Sigmoid colon (tissue), 6 donors: ENCODE measurements at regions not wholly inside any gene's neighbourhood (a gene's known extent, or its start where the extent isn't known, plus 50 kb on each side); places are given as distances from the start of the nearest gene placed in this dataset.

Source experiments
- DNase-seq: peaks from one replicate; pipeline ENCODE4 v3.0.0-alpha.2; 2019
- H3K27ac ChIP-seq, 4 donors: fragments of 200-600 bp; sonication (generic); one replicate each; pipeline ENCODE4 v1.5.1; 2016 to 2019; ENCODE audit warnings: mild to moderate bottlenecking in 1 of 4
- H3K27me3 ChIP-seq, 3 donors: fragments of 200-600 bp; sonication (generic); one replicate each; pipeline ENCODE4 v1.5.1; 2019; ENCODE audit warnings: mild to moderate bottlenecking in 1 of 3
- H3K36me3 ChIP-seq, 4 donors: fragments of 200-600 bp; sonication (generic); one replicate each; pipeline ENCODE4 v1.5.1; 2016 to 2019
- H3K4me1 ChIP-seq, 4 donors: fragments of 200-600 bp; sonication (generic); one replicate each; pipeline ENCODE4 v1.5.1; 2017 to 2019
- H3K4me3 ChIP-seq, 4 donors: fragments of 200-600 bp; sonication (generic); one replicate each; pipeline ENCODE4 v1.5.1; 2017 to 2019; ENCODE audit warnings: mild to moderate bottlenecking in 2 of 4, moderate library complexity in 1 of 4
- H3K9me3 ChIP-seq, 4 donors: fragments of 200-600 bp in 3 of 4; sonication (generic) in 3 of 4; one replicate each; pipeline versions ENCODE4 v1.5.1 to v1.6.1; 2013 to 2019
- EP300 ChIP-seq, 4 donors: sonication (generic); formaldehyde crosslinking; IDR thresholded peaks; one replicate each; pipeline ENCODE4 v1.6.1; 2017; ENCODE audit warnings: antibody characterized with exemption in 4 of 4
- POLR2A ChIP-seq, 2 donors: fragments of 450-650 bp; IDR thresholded peaks; one replicate each; pipeline ENCODE4 v1.6.1; 2016; ENCODE audit warnings: antibody characterized with exemption in 2 of 2, mild to moderate bottlenecking in 2 of 2, moderate library complexity in 2 of 2
- POLR2AphosphoS5 ChIP-seq, 4 donors: sonication (generic); formaldehyde crosslinking; IDR thresholded peaks; one replicate each; pipeline ENCODE4 v1.6.1; 2017; ENCODE audit warnings: antibody characterized with exemption in 4 of 4
- WGBS, 2 donors: extraction: QIAGEN DNeasy Blood & Tissue Kit; methylation state at CpG; one replicate each; pipeline ENCODE4 v1.1.7; 2013; 5-methylcytosine and 5-hydroxymethylcytosine counted together
- intact Hi-C: fragments of 100-400 bp; cut with DNase I; formaldehyde crosslinking; loops from one replicate; pipeline ENCODE4 v1.15.1; 2023
- TF ChIP-seq, protein P1 (sequence below), 4 experiments: fragments of 450-650 bp in 3 of 4; fragments of 200-600 bp in 1 of 4; IDR thresholded peaks; one replicate each; pipeline ENCODE4 v1.5.1; 2016 to 2019; ENCODE audit warnings: antibody characterized with exemption in 4 of 4, mild to moderate bottlenecking in 3 of 4, moderate library complexity in 2 of 4
- donor health status: healthy with polysubstance abuse.
- donor health status: healthy.

DNA sequence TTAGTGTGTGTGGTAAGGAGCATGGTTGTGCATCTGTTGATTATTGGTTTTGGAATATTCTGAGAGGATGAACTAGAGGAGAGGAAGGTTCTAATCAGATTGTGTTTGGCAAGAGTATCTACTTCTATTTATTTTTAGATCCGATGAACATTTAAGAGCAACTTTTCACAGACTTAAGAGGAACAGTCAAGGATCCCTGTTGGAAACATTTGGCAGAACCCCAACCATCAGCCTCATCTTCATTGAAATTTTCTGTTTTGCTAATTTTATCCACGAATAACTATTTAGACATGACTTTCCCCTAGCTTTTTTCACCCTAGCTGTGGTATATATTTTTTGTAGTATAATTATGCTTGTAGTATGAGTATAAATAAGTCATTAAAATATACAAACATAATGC, 868.5 kb downstream of the MAT2B start:
- intact Hi-C loops, result no loop called here
- no peak overlapping the region for H3K27ac ChIP-seq
- no peaks in the 10 kb centered on the region for H3K9me3 ChIP-seq
- DNase-seq, result no peak
- no peaks in the 10 kb centered on the region for H3K4me1 ChIP-seq
- no peaks in the 10 kb centered on the region for H3K36me3 ChIP-seq
- WGBS, 2 donors, result 74 to 82% methylated on average over 2 of the region's 2 CpGs
- no peak overlapping the region for H3K4me3 ChIP-seq
- TF ChIP-seq, protein P1, sequence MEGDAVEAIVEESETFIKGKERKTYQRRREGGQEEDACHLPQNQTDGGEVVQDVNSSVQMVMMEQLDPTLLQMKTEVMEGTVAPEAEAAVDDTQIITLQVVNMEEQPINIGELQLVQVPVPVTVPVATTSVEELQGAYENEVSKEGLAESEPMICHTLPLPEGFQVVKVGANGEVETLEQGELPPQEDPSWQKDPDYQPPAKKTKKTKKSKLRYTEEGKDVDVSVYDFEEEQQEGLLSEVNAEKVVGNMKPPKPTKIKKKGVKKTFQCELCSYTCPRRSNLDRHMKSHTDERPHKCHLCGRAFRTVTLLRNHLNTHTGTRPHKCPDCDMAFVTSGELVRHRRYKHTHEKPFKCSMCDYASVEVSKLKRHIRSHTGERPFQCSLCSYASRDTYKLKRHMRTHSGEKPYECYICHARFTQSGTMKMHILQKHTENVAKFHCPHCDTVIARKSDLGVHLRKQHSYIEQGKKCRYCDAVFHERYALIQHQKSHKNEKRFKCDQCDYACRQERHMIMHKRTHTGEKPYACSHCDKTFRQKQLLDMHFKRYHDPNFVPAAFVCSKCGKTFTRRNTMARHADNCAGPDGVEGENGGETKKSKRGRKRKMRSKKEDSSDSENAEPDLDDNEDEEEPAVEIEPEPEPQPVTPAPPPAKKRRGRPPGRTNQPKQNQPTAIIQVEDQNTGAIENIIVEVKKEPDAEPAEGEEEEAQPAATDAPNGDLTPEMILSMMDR (IDR thresholded peaks at IDR 0.05), result no peak
- TF ChIP-seq POLR2A (IDR thresholded peaks at IDR 0.05) (no peak), EP300 (IDR thresholded peaks at IDR 0.05) (no peak), POLR2AphosphoS5 (IDR thresholded peaks at IDR 0.05) (no peak)
- H3K27me3 ChIP-seq, result no peaks in the 10 kb centered on the region

DNA sequence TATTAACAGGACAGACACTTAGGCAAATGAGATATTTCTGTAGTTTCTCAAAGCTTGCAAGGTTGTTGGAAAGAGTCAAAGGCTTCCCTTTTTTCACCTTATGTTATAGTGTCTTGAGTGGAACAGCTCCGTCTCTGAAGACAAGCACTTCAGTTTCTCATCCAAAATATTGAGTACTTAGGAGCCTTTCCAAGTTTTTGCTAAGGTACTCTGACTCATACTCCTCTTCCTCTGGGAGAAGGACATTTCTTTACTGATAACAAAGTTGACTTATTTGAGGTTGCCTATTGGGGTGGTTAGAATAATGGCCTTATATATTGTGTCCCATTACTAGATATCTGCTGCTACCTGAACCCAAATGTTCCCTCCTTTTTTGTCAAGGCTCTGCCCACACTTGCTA, 869.6 kb downstream of the MAT2B start:
- no peaks in the 10 kb centered on the region for H3K9me3 ChIP-seq

DNA sequence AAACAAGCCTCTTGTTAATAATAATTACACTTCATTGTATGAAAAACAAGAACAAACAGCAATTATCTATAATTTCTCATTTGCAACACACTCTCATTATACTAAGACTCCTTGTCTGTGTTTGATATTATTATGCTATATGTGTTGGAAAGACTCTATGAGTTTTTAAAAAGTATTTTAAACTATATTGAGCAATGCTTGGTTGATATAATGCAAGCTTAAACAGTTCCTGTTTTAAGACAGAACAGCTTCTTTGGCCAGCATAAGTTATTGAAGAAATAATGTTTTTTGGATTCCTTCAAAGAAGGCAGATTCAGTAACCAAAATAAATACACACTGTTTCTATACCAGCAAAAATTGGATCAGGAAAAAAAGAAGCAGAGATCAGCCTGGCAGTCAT, 871.4 kb downstream of the MAT2B start:
- DNase-seq, result no peak

More for the DNA sequence above, 869.6 kb downstream of the MAT2B start:
- DNase-seq, result no peak
- no peaks in the 10 kb centered on the region for H3K4me1 ChIP-seq
- H3K27ac ChIP-seq, result no peak overlapping the region
- H3K27me3 ChIP-seq, result no peaks in the 10 kb centered on the region
- WGBS, 2 donors, result 32 to 78% methylated on average over 1 of the region's 1 CpG
- intact Hi-C loops, result no loop called here
- TF ChIP-seq, protein P1 (IDR thresholded peaks at IDR 0.05), result no peak
- TF ChIP-seq POLR2AphosphoS5 (IDR thresholded peaks at IDR 0.05) (no peak), POLR2A (IDR thresholded peaks at IDR 0.05) (no peak), EP300 (IDR thresholded peaks at IDR 0.05) (no peak)
- no peaks in the 10 kb centered on the region for H3K36me3 ChIP-seq
- H3K4me3 ChIP-seq, result no peak overlapping the region

DNA sequence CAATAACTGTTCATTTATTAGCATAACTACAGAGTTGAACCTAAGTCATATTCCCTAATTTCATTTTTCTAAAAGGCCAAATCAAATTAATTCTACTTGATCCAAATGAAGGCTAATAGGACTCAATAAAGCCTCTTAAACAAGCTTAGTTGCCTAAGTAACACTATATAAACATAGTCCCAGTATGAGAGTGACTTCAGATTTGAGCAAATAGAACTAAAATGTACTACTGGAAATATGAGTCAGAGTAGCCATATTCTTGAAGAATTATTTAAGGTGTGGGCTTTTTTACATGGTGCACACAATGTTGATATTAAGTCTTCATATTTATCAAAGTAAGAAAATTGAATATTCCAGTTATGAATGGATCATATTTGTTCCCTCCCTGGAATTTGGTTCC, 872.3 kb downstream of the MAT2B start:
- TF ChIP-seq, protein P1 (IDR thresholded peaks at IDR 0.05), result no peak
- TF ChIP-seq POLR2AphosphoS5 (IDR thresholded peaks at IDR 0.05) (no peak), POLR2A (IDR thresholded peaks at IDR 0.05) (no peak), EP300 (IDR thresholded peaks at IDR 0.05) (no peak)
- intact Hi-C loops, result no loop called here
- DNase-seq, result no peak
- H3K4me1 ChIP-seq, result no peaks in the 10 kb centered on the region
- no peaks in the 10 kb centered on the region for H3K27me3 ChIP-seq
- H3K27ac ChIP-seq, result no peak overlapping the region
- no peak overlapping the region for H3K4me3 ChIP-seq
- H3K9me3 ChIP-seq, result no peaks in the 10 kb centered on the region
- no peaks in the 10 kb centered on the region for H3K36me3 ChIP-seq

More for the DNA sequence above, 871.4 kb downstream of the MAT2B start:
- Histone ChIP-seq H3K27me3 (no peaks in the 10 kb centered on the region), H3K9me3 (no peaks in the 10 kb centered on the region), H3K27ac (no peak overlapping the region), H3K4me1 (no peaks in the 10 kb centered on the region), H3K4me3 (no peak overlapping the region), H3K36me3 (no peaks in the 10 kb centered on the region)
- intact Hi-C loops, result no loop called here
- TF ChIP-seq, protein P1 (IDR thresholded peaks at IDR 0.05), result no peak

DNA sequence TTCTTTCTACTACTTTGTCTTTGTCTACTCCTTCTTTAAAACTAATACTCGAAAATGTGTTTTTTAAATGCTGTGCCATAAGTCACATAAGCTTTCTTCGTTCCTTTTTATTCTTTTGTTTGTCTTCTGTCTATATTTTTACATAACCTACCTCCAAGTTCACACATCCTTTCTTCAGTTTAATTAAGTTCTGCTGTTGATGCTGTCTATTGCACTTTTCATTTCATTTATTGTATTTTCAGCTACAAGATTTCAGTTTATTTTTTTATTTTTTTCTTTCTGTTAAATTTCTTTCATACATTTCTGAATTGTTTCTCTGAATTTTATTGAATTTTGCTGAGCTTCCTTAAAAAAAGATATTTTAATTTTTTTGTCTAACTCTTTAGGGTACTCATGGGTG, 878.2 kb downstream of the MAT2B start:
- no peaks in the 10 kb centered on the region for H3K36me3 ChIP-seq
- no peaks in the 10 kb centered on the region for H3K27me3 ChIP-seq
- intact Hi-C loops, result no loop called here
- no peak overlapping the region for H3K27ac ChIP-seq
- H3K9me3 ChIP-seq, result peaks cover 0 to 4% (median under 1%) of the 10 kb centered on the region in 4 donors
- 63 to 75% methylated on average over 2 of the region's 2 CpGs for WGBS, 2 donors
- TF ChIP-seq EP300 (IDR thresholded peaks at IDR 0.05) (no peak), POLR2A (IDR thresholded peaks at IDR 0.05) (no peak), POLR2AphosphoS5 (IDR thresholded peaks at IDR 0.05) (no peak)
- TF ChIP-seq, protein P1 (IDR thresholded peaks at IDR 0.05), result no peak
- no peaks in the 10 kb centered on the region for H3K4me1 ChIP-seq
- DNase-seq, result no peak
- H3K4me3 ChIP-seq, result no peak overlapping the region
